Posterior cingulate gyrus (tissue), 11 donors: ENCODE measurements at regions not wholly inside any gene's neighbourhood (a gene's known extent, or its start where the extent isn't known, plus 50 kb on each side); places are given as distances from the start of the nearest gene placed in this dataset.
"Not testable (repeated sequence)": the region's sequence is repeated elsewhere in the genome, so short reads cannot be mapped to it uniquely, and the experiment has no call there.

Source experiments
- DNase-seq, 10 donors: peaks; one replicate each; pipeline versions ENCODE4 v3.0.0 to v3.0.0-alpha.2; 2020 to 2021; ENCODE audit warnings: mixed read lengths in 3 of 10
- intact Hi-C: fragments of 100-400 bp; cut with DNase I; formaldehyde crosslinking; loops from one replicate; pipeline ENCODE4 v1.15.1; 2023

DNA sequence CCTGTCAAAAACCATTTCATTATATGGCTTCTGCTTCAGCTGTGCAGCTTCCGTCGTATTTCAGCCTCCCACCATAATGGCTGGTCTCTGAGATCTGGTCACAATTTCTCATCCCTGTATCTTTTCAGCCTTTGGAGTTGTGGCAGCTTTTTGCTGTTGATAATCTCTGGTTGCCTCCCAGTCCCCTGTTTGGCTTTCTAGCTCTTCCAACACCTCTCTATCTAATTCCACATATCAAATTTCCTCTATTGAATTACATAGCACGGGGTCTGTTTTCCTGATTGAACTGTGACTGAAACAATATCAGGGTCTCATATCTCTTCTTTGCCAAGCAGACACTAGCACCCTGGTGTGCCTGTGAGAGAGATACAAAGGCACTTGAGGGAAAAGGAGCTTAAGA is 222.1 kb upstream of the OBI1 start:
- intact Hi-C loops, result no loop called here
- DNase-seq, result no peak

DNA sequence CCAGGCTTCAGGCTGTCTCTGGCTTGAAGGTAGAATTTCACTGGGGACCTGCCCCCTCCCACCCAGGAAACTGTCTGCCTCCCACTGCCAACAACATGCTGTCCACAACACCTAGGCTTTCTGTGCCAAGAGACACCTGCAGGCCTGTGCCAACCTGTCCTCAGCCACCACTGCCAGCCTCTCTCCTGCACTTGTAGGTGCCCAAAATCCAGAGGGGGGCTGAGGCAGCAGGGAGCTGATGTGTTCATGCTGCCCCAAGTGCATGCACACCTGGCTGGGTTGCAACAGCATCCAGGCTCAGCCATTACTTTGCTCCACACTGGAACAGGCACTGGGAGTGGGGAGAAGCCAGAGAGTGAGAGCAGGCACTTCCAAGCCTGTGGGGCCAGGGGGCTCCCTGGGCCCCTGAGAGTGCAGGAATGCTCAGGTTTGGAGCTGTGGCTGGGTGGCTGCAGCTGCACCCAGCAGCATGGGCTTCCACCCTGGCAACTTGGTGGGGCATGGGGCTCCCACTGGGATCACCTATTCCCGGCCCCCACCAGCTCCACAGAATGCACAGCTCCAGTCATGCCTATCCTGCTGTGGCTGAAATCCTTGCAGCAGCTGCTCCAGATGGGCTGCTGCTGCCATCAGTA is 218.1 kb upstream of the OBI1 start:
- intact Hi-C loops, result no loop called here
- DNase-seq, result peak in 1 of 10 donors; percentile 54

DNA sequence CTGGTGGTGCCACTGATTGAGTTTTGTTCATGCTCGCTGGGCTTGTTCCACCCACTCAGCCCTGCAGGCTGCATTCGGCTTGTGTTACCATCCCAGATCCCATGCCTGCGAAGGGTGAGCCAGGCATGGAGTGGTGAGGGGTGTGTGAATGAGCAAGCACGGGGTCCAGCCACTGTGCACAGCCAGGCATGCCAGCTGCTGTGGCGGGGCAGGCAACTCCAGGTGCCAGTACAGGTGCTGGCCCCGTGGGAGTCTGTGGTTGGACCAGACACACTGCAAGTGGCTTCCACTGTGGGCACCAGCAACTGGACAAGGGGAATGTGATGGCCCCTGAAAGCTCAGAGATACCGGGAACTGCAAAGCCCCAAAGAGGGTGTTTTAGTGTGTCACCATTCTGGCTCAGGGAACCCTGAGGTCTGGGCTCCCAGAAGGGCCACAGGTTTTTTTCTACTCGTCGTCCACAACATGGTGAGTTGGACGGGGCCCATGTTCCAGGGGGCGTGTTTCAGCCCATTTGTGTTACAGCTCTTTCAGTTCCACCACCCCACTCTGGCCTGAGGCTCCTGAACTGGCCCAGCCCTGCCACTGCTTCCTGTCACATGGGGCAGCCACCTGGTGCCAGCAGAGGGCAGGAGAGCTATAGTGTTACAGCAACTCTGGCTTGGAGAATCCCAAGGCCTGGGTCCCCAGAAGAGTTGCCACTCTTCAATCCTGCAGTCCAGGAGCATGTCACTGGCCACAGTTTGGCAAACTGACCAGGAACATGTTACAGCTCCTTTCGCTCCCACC is 217.0 kb upstream of the OBI1 start:
- DNase-seq, result peak in 3 of 10 donors; percentile 47 to 81 (median 76)
- intact Hi-C loops, result no loop called here

DNA sequence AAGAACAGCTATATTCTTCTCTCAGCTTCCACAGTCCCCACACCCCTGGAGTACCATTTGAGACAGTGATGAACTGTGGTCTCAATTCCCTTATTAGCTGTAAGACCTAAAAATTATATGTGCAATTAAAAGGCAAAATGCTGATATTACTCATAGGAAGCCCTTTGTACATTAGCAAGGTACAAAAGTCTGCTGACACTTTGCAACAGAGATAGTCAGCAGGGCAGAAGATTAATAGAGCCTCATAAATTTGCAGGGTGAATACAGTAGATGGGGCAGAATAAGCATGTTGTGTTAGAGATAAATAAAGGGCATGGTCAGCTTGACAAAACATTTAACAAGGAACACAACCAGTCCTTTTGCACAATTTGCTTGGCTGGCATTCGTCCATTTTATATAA is 210.0 kb upstream of the OBI1 start:
- no peak for DNase-seq
- intact Hi-C loops, result no loop called here

DNA sequence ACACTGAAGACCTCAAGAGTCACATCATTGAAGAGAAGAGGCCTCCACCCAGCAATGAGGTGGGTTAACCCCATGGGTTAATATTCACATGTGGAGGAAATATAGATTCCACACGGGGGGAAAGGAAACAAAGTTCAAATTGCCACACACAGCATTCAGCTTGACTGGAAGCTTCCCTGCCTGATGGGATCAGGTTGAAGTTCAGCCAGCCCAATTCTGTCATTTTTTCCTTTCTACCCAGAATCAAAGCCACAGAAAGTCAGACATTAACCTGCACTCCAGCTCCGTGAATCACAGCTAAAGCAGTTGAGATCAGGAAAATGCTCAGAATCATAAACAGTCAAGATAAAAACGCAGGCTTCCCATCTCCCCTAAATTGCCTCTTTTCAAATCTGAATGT is 208.7 kb upstream of the OBI1 start:
- no peak for DNase-seq
- intact Hi-C loops, result no loop called here

DNA sequence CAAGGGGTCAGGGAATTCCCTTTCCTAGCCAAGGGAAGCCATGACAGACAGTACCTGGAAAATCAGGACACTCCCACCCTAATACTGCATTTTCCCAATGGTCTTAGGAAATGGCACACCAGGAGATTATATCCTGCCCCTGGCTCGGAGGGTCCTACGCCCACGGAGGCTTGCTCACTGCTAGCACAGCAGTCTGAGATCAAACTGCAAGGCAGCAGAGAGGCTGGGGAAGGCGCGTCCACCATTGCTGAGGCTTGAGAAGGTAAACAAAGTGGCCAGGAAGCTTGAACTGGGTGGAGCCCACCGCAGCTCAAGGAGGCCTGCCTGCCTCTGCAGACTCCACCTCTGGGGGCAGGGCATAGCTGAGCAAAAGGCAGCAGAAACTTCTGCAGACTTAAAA is 207.1 kb upstream of the OBI1 start:
- intact Hi-C loops, DNase-seq: not testable (repeated sequence)

DNA sequence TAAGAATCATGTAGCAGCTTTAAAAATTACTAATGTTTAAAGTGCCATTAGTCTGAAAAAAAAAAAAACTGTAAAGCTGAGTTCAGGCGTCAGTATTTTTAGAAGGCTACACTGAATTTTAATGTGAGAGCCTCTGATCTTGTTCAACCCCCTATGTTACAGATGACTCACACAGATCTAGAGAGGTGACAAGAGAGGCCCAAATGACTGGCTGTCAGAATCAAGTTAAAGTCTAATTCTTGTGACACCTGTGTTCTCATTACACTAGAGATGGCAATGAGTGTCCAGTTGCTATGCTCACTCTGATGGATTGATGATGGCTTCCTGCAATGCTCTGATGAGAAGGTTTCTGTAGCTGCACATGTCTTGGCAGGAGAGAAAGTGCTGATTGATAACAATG is 203.5 kb upstream of the OBI1 start:
- intact Hi-C loops, result no loop called here
- no peak for DNase-seq

DNA sequence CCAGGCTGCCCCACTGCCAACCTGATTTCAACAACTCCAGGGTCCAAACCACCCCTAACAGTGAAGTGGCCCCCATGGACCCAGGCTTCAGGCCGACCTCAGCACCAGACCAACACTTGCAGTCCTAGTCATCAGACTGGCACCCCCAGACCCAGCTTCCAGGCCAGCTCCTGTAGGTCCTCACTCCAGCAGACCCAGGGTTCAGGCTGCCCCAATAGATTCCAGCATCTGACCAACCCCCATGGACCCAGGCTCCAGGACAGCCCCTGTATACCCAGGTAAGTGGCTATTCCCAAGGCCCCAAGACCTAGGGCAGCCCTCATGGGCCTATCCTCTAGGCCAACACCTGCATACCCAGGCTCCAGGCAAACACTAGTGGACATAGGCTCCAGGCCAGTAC is 193.8 kb upstream of the OBI1 start:
- intact Hi-C loops, result no loop called here

DNA sequence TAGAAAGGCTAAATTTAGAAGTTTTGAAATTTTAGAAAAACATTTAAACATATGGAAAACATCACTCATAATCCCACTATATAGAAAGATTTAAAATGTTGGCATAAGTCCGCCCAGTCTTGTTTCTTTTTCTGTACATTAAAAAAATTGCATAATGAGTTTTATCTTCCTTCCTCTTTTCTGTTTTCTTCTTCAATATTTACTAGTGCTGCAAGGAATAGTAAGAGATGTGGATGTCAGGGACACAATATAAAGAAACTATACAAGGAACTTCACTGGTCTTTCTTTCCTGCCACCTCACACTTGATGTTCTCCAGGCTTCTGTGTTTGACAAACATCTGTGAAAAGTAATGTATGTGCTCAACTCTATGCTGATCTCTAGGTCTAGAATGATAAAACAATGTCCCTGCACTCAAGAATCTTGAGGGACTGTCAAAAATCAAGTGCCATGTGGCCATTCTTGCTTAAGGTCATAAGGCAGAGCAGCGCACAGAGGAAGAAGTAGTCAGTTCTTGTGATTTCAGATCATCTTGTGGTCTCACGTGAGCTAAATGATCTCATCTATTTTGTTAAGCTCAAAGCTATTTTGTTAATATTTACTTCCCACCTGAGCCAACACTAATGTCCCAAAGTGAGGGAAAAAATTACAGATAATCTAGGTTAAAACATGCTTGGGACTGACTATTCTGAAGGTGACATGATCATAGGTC is 186.9 kb upstream of the OBI1 start:
- no peak for DNase-seq
- intact Hi-C loops, result no loop called here

More for the DNA sequence above, 193.8 kb upstream of the OBI1 start:
- no peak for DNase-seq

DNA sequence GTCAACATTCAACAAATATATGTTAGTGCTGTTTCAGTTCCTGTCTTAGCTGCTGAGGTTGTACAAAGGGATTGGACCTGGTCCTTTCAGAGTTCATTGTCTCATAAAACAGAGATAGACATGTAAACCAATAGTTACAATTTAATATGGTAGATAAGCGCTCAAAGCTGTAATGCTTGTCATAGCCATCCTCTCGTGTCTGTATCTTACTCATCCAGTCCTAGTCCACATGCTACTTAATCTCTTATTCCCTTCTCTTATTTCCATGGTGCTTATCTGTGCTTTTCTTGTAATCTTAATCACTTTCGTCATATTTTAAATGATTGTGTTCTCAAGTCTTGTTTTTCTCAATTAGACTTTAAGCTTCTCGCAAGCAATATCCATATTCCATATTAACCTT is 185.2 kb upstream of the OBI1 start:
- intact Hi-C loops, result no loop called here
- DNase-seq, result no peak

DNA sequence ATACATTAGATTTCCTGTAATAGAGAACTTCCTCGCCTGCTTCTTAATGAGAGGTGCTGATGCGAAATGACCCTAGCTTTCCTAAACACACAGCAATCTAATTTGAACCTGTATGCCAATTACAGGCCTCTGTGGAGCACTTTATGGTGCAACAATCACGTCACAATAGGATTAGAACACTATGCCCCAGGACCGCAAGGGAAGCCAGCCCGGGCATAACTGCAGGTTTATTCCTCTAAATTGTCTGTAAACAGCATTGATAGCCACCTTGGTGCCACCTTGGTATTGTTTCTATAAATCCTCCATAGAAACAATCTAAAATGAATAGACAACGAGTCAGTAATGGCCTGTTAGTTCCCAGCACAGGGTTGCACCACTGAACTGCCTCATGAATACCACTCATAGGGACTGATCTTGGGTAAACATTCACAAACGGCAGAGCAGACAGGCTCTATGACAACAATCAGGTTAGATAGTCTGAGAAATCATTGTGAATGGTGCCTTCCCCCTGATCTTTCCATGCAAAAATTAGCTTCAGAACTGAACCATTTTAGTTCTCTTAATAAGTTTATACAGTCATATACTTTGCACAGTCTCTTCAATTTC is 182.5 kb upstream of the OBI1 start:
- intact Hi-C loops, result no loop called here
- DNase-seq, result no peak

DNA sequence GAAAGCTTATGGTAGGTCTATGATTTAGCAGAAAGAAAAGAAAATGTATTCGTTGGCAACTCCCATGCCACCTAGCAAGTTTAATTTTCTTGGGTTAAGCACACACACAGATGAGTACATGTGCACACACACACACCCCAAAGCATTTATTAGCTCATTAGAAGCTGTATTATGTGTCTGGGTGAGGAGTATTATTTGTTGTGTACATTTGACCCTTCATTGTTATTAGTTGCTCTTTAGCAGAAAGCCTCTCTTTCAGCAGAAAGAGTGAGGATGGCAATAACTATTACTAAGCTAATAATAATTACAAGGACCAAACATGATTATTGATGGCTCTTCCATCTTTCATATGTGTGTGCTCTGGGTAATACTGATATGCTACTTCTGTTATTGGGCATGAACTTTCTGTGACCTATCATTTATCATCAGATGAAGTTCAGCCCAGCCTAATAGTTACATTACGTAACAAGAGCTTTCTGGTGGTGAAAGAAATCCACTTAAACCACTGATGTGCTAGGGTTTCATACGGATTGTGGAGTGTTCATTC is 177.4 kb upstream of the OBI1 start:
- intact Hi-C loops, result no loop called here
- DNase-seq, result no peak

DNA sequence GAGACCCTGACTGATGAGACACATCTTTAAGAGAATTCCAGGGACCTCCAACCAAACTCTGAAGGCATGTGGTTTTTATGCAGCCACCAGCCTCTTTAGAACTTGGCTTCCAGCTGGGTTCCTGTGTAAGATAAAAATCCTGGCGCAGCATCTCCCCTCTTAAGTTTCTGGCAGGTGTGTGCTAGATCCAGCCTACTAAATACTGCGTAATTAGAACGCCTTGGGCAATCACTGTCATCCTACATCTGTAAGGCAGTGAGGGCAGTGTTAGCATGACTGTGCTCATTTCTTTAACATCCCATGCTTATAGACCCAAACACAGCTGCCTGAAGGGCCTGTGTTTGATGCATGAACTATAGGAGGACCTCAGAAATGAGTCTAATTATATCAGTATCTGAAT is 173.5 kb upstream of the OBI1 start:
- DNase-seq, result no peak
- intact Hi-C loops, result no loop called here

DNA sequence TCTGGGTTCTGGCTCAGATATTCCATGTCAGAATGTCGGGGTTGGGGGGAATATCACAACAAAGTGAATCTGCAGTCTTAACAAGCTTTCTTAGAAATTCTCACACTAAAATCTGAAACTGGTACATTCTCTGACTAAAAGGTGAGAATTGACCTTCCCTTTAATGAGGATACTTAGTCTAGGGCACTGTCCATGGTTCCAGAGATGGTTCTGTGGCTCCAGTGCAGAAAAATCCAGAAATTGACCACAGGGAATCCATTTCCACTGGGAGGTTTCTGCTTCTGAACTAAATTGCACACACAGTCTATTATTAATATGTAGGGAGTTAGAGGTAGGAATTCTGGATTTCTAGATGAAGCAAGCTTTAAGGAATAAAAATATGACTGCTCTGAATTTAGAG is 171.6 kb upstream of the OBI1 start:
- no peak for DNase-seq
- intact Hi-C loops, result no loop called here

DNA sequence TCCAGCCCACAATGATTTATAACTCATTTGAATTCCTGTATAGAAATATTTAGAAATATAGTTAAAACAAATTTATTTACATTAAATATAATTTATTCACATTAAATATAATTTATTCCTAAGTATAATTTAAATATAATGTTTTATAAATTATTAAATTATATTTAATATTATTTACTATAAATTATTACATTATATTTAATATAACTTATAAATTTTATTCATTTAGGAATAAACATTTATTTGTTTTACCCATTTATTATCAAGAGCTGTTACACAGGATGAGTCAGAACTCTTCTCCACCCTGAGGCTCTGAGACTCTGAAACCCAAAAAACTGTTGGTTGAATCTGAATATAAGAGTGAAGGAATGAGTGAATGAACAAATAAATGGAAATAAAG is 170.9 kb upstream of the OBI1 start:
- no peak for DNase-seq
- intact Hi-C loops, result no loop called here

DNA sequence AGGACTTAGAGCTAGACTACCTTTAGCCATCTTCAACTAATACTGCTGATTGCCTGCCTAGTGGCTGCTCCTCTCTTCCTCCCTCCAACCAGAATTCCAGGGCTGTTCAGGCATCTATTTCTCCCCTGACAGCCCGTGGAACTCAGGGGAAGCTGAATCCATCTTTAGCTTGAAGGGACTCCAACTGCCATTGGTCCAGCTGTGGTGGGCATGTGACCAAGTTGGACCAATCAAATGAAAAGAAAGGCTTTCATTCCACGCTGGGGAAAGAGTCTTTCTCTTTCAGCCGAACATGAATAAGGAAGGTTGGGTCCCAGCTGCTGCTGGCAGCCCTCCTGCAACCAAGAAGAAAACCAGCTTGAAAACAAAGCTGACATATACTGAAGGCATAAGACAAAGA is 168.5 kb upstream of the OBI1 start:
- intact Hi-C loops, result no loop called here
- no peak for DNase-seq

DNA sequence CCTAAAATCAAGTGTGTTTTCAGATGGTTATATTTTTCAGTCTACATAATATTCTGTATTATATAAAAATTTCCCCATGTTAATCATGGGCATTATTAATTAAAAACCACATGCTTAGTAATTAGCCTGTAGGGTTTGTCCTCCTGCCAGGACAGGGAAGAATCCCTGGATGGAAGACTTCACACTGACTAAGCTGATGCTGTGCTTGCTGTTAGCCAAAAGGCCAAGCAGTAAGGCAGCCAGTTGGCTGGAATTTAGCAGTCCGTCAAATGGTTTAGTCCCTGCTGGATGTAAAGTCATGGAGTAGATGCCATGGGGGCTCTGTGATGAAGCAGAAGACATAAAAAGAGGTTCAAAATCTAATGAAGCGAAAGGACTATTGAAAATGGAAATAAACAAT is 168.0 kb upstream of the OBI1 start:
- DNase-seq, result no peak

DNA sequence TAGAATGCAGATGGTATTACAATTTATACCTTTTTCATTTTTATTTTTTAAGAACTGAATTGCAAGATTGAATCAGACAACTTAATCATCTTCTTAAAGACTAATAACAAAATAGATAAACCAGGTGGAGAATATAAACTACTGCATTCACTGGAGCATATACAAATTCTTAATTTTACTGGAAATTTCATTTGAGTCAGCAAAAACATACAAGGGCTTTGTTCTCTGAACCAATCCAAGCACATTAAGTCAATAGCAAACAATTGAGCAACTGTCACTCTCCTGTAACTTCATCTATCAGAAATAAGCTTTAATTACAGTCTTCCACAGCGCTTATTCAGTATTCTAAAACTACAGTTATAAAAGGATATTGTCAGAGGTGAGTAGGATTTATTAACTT is 167.4 kb upstream of the OBI1 start:
- no peak for DNase-seq
- intact Hi-C loops, result no loop called here

More for the DNA sequence above, 168.0 kb upstream of the OBI1 start:
- intact Hi-C loops, result no loop called here

DNA sequence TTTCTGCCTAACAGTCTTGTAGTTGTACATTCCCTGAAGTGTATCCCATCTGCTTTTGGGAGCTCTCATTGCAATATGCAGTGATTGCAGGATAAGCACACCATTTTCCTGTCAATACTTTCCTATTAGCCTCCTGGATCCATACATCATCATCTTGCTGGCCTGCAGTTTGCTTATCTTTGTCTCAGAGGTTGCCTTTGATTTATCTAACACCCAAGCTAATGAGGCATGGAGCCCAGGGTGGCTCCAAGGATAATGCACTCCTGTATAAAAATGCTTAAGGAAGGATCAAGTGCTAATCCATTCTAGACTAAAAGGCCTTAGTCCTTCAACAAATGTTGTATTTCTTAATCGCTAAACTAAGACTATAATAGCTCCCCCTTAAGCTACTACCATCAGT is 161.6 kb upstream of the OBI1 start:
- no peak for DNase-seq
- intact Hi-C loops, result no loop called here

DNA sequence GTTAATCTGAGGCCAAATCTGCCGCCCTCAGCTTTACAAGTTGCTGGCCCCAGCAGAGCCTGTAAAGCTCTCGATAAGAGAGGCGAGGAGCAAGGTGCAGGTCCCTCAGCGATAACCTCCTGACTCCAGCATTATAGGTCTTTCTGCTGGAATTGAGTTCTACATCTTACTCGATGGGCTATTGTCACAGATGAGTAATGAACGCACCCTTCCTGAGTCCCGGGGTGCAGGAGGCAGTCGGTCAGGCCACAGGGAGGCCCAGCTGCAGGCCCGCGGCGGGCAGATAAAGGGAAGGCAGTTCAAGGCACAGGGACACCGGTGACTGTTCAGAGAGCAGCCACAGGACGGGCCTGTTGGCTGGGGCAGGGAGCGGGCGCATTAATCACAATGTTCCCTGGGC is 157.6 kb upstream of the OBI1 start:
- no peak for DNase-seq
- intact Hi-C loops, result no loop called here

DNA sequence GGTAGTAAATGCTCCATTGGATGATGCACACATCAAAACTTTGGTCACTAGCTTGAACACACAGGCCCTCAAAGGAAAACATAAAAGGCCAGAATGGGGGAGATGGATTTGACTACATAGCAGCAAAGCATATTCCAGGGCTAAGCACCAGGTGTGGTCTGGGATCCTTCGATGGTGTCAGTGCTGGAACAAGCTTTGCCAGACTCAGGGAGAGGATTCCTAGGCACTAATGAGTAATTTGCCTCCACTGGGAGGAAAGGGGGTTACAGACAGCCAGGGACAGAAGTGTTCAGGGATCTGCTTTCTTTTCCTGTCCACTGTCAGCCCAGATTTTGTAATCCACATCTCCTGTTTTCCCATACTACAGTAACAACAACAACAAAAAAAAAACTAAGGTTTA is 157.2 kb upstream of the OBI1 start:
- intact Hi-C loops, result no loop called here
- no peak for DNase-seq
